Colonic mucosa (tissue), 4 donors: ENCODE measurements at regions not wholly inside any gene's neighbourhood (a gene's known extent, or its start where the extent isn't known, plus 50 kb on each side); places are given as distances from the start of the nearest gene placed in this dataset.

Source experiments
- DNase-seq: peaks from one replicate; pipeline ENCODE4 v3.0.0-alpha.2; 2020
- H3K27ac ChIP-seq: fragments of 200-600 bp; one replicate; pipeline ENCODE4 v1.8.0; 2021
- H3K27me3 ChIP-seq: fragments of 200-600 bp; one replicate; pipeline ENCODE4 v1.8.0; 2021
- H3K36me3 ChIP-seq: fragments of 200-600 bp; one replicate; pipeline ENCODE4 v1.8.0; 2021
- H3K4me1 ChIP-seq: fragments of 200-600 bp; one replicate; pipeline ENCODE4 v1.8.0; 2021; ENCODE audit warnings: mild to moderate bottlenecking
- H3K4me3 ChIP-seq: fragments of 200-600 bp; one replicate; pipeline ENCODE4 v1.8.0; 2021
- H3K9ac ChIP-seq, 2 donors: one replicate each; pipeline ENCODE4 v1.7.0; 2013; ENCODE audit warnings: control low read depth in 2 of 2, low read depth in 2 of 2, low read length in 2 of 2
- H3K9me3 ChIP-seq: fragments of 200-600 bp; one replicate; pipeline ENCODE4 v1.8.0; 2021
- CTCF ChIP-seq: fragments of 200-600 bp; IDR thresholded peaks from one replicate; pipeline ENCODE4 v1.8.0; 2022; ENCODE audit warnings: antibody characterized with exemption, mild to moderate bottlenecking
- intact Hi-C: fragments of 100-400 bp; cut with DNase I; formaldehyde crosslinking; loops from one replicate; pipeline ENCODE4 v1.14.1; 2022
- donor health status: healthy.
- donor health status: DM: no; HTN: no; CAD: no.
- donor health status: DM: no; HTN: no; CAD: no.

- TF ChIP-seq CTCF = no peak
- H3K4me3 ChIP-seq = no peak overlapping the region
- no peaks in the 10 kb centered on the region for H3K9me3 ChIP-seq
- no peaks in the 10 kb centered on the region for H3K4me1 ChIP-seq
- no peaks in the 10 kb centered on the region for H3K36me3 ChIP-seq
- no peak overlapping the region for H3K27ac ChIP-seq
- H3K27me3 ChIP-seq = no peaks in the 10 kb centered on the region
- intact Hi-C loops = no loop called here
- no peak overlapping the region for H3K9ac ChIP-seq
- no peak for DNase-seq
These were observed 162.5 kb upstream of the MYCN start for GRCh38 chr2:15777795-15778371.

- DNase-seq = no peak
- no peaks in the 10 kb centered on the region for H3K9me3 ChIP-seq
- no peaks in the 10 kb centered on the region for H3K4me1 ChIP-seq
- TF ChIP-seq CTCF = no peak
- no peak overlapping the region for H3K27ac ChIP-seq
- H3K27me3 ChIP-seq = no peaks in the 10 kb centered on the region
- H3K36me3 ChIP-seq = no peaks in the 10 kb centered on the region
- intact Hi-C loops = no loop called here
- no peak overlapping the region for H3K4me3 ChIP-seq
- H3K9ac ChIP-seq = no peak overlapping the region
These were observed 161.7 kb upstream of the MYCN start for GRCh38 chr2:15778529-15779219.

GRCh38 chr2:15779381-15780041 is 160.8 kb upstream of the MYCN start:
- Histone ChIP-seq H3K27ac (no peak overlapping the region), H3K4me3 (no peak overlapping the region), H3K27me3 (no peaks in the 10 kb centered on the region), H3K36me3 (no peaks in the 10 kb centered on the region), H3K9me3 (no peaks in the 10 kb centered on the region), H3K9ac (no peak overlapping the region), H3K4me1 (no peaks in the 10 kb centered on the region)
- no peak for DNase-seq
- no peak for TF ChIP-seq CTCF
- intact Hi-C loops = no loop called here

GRCh38 chr2:15780234-15780633 is 160.1 kb upstream of the MYCN start:
- Histone ChIP-seq H3K36me3 (no peaks in the 10 kb centered on the region), H3K4me3 (no peak overlapping the region), H3K9me3 (no peaks in the 10 kb centered on the region), H3K4me1 (no peaks in the 10 kb centered on the region), H3K9ac (no peak overlapping the region), H3K27me3 (no peaks in the 10 kb centered on the region), H3K27ac (no peak overlapping the region)
- no peak for DNase-seq
- intact Hi-C loops = no loop called here
- TF ChIP-seq CTCF = no peak

GRCh38 chr2:15780912-15781574 is 159.3 kb upstream of the MYCN start:
- intact Hi-C loops = no loop called here
- H3K4me1 ChIP-seq = no peaks in the 10 kb centered on the region
- H3K27ac ChIP-seq = no peak overlapping the region
- no peak for DNase-seq
- no peaks in the 10 kb centered on the region for H3K36me3 ChIP-seq
- TF ChIP-seq CTCF = no peak
- H3K9me3 ChIP-seq = no peaks in the 10 kb centered on the region
- H3K9ac ChIP-seq = no peak overlapping the region
- no peaks in the 10 kb centered on the region for H3K27me3 ChIP-seq
- no peak overlapping the region for H3K4me3 ChIP-seq
